Right renal cortex interstitium (tissue), 3 donors: ENCODE measurements at regions not wholly inside any gene's neighbourhood (a gene's known extent, or its start where the extent isn't known, plus 50 kb on each side); places are given as distances from the start of the nearest gene placed in this dataset.

ENCODE experiments used
- DNase-seq, 3 donors: peaks; one replicate each; pipeline ENCODE4 v3.0.0-alpha.2; 2013; ENCODE audit warnings: low read depth in 3 of 3, low spot score in 2 of 3

GRCh38 chr2:139850254-139850890 is 1070.2 kb upstream of the NXPH2 start:
- no peak for DNase-seq

GRCh38 chr2:139836769-139837168 is 1056.6 kb upstream of the NXPH2 start:
- no peak for DNase-seq

- DNase-seq: no peak
These were observed 1054.9 kb upstream of the NXPH2 start for GRCh38 chr2:139835101-139835500.

- DNase-seq: no peak
These were observed 1047.8 kb upstream of the NXPH2 start for GRCh38 chr2:139828011-139828410.

- no peak for DNase-seq
These were observed 1045.5 kb upstream of the NXPH2 start for GRCh38 chr2:139825726-139826125.

- DNase-seq: no peak
These were observed 1039.1 kb upstream of the NXPH2 start for GRCh38 chr2:139819273-139819796.

- no peak for DNase-seq
These were observed 1034.3 kb upstream of the NXPH2 start for GRCh38 chr2:139814458-139814857.

GRCh38 chr2:139813340-139813739 is 1033.2 kb upstream of the NXPH2 start:
- no peak for DNase-seq

GRCh38 chr2:139805441-139805840 is 1025.3 kb upstream of the NXPH2 start:
- DNase-seq: no peak

GRCh38 chr2:139798391-139798790 is 1018.2 kb upstream of the NXPH2 start:
- no peak for DNase-seq

- peak; percentile 33 to 42 (median 36) for DNase-seq
These were observed 1010.9 kb upstream of the NXPH2 start for GRCh38 chr2:139790807-139791752.

GRCh38 chr2:139790136-139790535 is 1009.9 kb upstream of the NXPH2 start:
- peak in 1 of 3 donors; percentile 9 for DNase-seq

- DNase-seq: no peak
These were observed 998.5 kb upstream of the NXPH2 start for GRCh38 chr2:139778732-139779131.

- no peak for DNase-seq
These were observed 993.6 kb upstream of the NXPH2 start for GRCh38 chr2:139773720-139774277.

GRCh38 chr2:139769633-139770032 is 989.4 kb upstream of the NXPH2 start:
- DNase-seq: no peak

GRCh38 chr2:139763705-139764104 is 983.5 kb upstream of the NXPH2 start:
- DNase-seq: no peak

GRCh38 chr2:139759000-139759505 is 978.9 kb upstream of the NXPH2 start:
- DNase-seq: no peak

GRCh38 chr2:139746901-139747300 is 966.7 kb upstream of the NXPH2 start:
- no peak for DNase-seq

GRCh38 chr2:139744273-139744672 is 964.1 kb upstream of the NXPH2 start:
- no peak for DNase-seq

GRCh38 chr2:139742216-139743172 is 962.3 kb upstream of the NXPH2 start:
- no peak for DNase-seq
